ENCODE measurements at regions not wholly inside any gene's neighbourhood (a gene's known extent, or its start where the extent isn't known, plus 50 kb on each side); places are given as distances from the start of the nearest gene placed in this dataset.
"Not testable (repeated sequence)": the region's sequence is repeated elsewhere in the genome, so short reads cannot be mapped to it uniquely, and the experiment has no call there.

- DNase-seq (ENCODE audit: low read depth) = no peak
Observed at GRCh38 chr3:174540116-174540908, 318.8 kb upstream of the NAALADL2 start.

DNA sequence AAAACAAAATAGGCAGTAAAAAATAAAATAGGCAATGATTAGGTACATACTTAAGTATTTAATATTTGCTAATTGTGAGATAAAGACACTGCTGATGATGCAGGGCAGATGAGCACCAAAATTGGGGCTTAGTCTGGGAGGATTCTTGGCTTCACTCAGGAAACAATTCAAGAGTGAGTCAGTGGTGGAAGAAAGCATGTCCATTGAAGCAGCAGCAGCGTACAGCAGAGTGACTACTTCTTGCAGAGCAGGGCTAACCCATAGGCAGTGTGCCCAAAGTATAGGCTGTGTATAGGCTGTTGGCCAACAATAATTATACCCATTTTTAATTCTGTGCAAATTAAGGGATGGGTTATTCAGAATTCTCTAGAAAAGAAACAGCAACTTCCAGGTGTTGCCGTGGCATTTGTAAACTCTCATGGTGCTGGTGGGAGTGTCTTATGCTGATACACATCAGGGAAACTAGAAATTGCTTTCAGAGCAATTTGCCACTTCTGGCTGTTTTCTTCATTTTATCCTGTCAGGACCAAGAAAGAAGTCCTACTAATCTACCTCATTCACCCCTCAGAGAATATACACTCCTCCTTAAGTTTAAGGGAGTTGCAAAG lies 317.3 kb upstream of the NAALADL2 start:
- DNase-seq (ENCODE audit: low read depth) = no peak

DNA sequence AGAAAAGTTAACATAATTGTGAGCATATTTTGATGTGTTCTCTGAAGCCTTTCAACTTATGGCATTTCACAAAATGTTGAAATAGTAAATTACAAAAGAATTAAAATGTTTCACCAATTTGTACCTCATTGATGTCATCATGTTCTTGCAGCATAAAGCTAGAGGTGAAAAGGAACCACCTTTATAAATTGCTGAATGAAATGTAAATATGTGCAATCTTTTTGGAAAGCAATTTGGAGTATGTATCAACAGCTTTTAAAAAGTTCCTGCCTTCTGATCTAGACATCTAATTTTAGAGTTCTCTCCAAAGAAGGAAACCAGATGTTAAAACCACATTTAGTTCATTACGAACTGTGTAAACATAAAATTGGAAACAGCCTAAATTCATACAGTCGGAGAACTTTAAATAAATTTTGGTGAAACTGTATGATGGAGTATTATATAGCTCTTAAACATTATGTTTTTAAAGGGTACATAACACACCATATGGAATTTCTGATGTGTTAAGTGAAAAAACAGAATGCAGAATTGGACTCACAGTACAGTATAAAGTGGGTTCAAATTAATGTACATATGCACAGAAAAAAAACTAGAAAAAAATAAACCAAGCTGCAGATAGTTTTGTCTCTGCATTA lies 311.2 kb upstream of the NAALADL2 start:
- no peak for DNase-seq (ENCODE audit: low read depth)

DNA sequence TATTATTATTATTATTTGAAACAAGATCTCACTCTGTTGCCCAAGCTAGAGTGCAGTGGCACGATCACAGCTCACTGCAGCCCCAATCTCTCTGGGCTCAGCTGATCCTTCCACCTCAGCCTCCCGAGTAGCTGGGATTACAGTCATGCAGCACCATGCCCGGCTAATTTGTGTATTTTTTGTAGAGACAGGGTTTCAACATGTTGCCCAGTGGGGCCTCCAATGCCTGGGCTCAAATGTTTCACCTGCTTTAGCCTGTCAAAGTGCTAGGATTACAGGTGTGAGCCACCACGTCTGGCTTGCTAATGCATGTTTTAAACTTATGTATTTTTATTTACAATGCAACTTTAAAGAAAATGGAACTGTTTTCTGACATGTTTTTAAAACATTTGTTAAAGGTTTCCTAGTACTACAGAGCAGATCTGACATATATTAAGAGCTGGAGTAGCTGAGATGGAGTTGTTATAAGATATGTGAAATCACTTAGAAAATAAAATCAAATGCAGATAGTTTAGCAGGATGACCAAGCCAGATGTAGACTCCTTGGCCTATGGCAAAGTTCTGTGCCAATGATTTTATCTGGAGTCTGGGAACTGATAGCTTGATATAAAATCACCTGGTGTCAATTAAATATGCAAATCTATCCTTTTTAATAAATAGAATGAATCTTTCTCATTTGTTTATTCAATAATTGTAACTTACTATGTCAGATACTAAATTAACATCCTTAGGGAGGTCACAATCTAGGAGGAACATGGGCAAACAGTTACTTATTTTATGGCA lies 310.1 kb upstream of the NAALADL2 start:
- no peak for DNase-seq (ENCODE audit: low read depth)

DNA sequence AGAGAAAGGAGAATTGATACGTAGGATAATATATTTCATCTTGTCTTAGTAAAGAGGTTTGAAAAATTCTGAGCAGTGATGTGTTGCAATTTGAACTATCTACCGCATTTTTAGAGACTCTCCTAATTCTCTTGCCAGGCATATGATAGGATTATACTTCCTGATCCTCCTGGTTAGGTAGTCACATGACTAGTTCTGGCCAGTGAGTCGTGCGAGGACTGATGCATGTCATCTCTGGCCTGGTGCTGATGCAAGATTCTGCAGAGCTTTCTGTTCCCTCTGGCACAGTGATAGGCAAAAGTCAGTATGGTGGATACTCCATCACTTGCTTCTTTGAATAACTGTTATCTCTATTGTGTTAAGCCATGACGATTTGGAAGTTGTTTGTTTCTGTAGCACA lies 277.6 kb upstream of the NAALADL2 start:
- no peak for DNase-seq (ENCODE audit: low read depth)

DNA sequence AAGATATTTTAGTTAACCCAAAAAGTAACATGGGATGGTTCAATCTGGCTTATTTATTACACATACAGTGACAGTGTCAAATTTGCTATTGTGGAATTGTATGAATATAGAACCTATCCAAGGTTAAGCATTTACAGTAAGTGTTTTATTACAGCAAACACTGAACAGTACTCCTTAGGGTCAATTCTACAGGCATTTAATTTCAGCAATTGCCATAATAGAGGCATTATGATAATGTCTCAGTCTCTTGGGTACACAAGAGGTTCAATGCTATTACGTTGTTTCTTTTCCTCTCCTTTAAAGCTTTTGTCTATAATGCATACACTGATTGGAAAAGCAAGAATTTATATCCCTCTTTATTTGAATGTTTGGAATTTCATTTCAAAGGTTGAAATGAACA lies 275.7 kb upstream of the NAALADL2 start:
- no peak for DNase-seq (ENCODE audit: low read depth)

GRCh38 chr3:174587137-174587536 lies 272.0 kb upstream of the NAALADL2 start:
- DNase-seq (ENCODE audit: low read depth) = not testable (repeated sequence)

- no peak for DNase-seq (ENCODE audit: low read depth)
Observed at GRCh38 chr3:174596447-174596982, 262.6 kb upstream of the NAALADL2 start.

DNA sequence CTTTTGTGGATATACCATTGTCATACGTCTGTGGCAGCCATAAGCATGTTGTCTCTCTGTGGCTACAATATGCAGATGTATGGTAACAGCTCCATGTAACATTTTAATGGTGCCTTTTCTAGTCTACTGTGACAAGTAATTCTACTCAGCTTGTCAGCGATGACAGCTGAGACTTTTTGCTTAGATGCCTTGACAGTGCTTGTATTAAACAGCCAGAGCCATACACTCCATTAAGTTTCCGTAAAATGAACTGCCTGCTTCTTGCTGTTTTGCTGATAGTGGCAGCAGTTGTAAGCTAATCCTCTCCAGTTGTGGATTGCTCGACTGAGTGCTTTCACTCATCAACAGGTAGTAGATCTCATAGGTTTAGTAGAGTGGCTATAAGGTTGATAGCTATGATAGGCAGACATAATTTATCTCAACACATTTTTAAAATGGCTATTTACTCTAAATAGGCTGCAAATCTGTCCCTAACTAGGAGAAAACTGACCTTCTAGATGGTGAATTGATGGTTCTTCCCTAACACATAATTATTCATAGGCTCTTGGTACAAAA lies 260.2 kb upstream of the NAALADL2 start:
- no peak for DNase-seq (ENCODE audit: low read depth)

DNA sequence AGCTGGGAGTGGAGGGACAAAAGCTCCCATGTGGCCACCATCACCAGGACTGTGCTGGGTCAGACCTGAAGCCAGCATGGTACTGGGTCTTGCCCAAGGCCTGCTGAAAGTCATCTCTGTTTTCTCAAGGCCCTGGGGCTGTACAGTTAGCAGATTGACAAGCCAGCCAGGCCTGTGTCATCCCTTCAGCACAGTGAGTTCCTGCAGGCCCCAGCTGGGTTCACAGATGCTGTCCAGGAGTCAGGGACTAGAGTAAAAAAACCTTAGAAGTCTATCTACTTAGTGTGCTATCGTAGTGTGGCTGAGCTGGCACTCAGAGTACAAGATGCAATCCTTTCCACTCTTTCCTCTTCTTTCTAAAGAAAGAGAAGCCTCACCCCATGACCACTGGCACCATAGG lies 246.0 kb upstream of the NAALADL2 start:
- DNase-seq (ENCODE audit: low read depth) = no peak

DNA sequence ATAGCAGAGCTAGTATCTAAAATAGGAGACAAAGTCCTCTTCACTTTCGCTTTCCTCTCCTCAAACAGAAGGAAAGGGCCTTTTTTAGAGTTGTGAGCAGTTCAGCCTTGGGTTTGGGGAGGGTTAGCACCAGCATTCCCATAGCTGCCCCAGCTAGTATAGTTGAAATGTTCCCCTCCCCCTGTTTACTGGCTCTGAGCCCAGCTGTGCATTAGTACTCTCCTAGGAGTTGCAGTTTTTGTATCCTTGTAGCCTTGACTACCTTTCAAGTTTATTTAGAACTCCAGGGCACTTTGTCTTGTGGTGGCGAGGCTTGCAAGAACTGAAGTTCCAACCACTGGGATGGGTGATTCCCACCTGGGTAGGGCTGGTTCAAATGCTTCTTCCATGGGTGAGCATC lies 245.1 kb upstream of the NAALADL2 start:
- DNase-seq (ENCODE audit: low read depth) = no peak

DNA sequence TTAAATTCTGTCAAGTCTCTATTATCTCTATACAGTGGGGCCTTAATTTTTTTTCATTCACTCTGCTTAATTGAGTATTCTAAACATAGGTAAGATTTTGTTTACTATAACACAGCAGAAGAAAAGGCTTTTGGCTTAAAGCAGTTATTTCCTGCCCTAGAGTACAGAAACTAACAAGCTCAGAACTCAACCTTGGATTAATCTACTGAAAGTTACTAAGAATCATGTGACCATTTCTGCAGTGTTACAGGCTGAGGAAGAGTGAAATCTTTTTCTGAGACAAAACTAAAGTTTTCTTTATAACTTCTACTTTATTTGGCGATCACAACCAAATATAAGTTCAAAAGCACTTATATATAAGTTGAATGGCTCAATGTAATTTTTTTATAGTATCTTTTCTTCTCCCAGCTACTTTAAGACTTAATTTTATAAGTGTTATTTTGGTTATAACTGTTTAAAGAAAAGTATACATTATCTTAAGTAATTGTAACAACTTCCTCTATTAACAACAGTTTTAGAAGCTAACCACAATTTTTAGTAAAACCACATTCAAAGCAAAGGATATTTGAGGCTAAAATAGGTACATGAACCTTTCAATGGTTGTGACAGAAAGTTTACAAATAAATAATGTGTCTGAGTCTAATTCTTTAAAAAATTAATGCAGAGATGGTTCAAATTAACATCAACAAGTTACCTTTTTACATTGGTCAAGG lies 240.6 kb upstream of the NAALADL2 start:
- DNase-seq (ENCODE audit: low read depth) = no peak

GRCh38 chr3:174619239-174619638 lies 239.9 kb upstream of the NAALADL2 start:
- no peak for DNase-seq (ENCODE audit: low read depth)

DNA sequence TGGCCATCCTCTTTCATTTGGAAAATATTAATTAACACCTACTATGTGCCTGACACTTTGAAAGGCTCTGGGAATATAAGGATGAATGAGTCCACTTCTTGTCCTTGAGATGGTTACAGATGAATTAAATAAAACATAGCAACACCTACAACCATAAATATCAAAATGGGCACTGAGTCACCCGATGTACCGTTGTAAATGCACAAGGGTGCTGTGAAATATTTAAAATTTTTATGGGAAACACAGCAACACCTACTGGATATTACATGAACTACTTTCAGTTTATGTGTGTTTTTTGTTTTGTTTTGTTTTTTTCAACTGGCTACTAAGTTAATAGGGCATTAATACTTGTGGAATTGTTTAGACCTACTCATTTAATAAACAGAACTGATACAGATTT lies 239.0 kb upstream of the NAALADL2 start:
- DNase-seq (ENCODE audit: low read depth) = no peak

DNA sequence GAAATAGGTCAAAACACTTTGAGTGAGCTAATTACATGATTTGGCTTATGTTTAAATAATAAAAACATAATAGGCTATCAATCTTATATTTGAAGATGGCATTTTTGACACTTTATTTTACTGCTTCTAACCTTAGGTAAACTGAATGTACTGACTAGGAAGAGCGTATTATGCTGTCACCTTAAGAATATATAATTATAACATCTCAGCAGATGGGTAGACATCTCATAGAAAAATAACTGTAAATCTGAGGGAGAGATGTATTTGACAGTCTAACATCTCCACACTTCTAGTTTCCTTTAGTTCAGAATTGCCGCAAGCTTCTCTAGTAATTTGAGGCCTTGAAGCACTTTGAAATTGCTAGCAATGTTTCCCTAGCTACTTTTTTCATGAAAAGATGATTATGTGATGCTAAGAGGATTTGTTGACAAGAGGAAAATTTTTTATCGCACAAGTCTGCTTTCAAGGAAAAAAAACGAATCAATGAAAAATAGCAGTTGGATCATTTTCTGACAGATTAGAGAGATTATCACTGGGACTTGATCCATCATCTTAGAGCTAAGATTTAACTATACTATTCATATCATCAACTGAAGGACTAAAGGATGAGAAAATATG lies 238.2 kb upstream of the NAALADL2 start:
- no peak for DNase-seq (ENCODE audit: low read depth)

- DNase-seq (ENCODE audit: low read depth) = no peak
Observed at GRCh38 chr3:174633342-174633741, 225.8 kb upstream of the NAALADL2 start.

- no peak for DNase-seq (ENCODE audit: low read depth)
Observed at GRCh38 chr3:174636451-174636850, 222.7 kb upstream of the NAALADL2 start.

- DNase-seq (ENCODE audit: low read depth) = no peak
Observed at GRCh38 chr3:174639406-174639805, 219.7 kb upstream of the NAALADL2 start.

- DNase-seq (ENCODE audit: low read depth) = no peak
Observed at GRCh38 chr3:174639970-174640369, 219.2 kb upstream of the NAALADL2 start.

DNA sequence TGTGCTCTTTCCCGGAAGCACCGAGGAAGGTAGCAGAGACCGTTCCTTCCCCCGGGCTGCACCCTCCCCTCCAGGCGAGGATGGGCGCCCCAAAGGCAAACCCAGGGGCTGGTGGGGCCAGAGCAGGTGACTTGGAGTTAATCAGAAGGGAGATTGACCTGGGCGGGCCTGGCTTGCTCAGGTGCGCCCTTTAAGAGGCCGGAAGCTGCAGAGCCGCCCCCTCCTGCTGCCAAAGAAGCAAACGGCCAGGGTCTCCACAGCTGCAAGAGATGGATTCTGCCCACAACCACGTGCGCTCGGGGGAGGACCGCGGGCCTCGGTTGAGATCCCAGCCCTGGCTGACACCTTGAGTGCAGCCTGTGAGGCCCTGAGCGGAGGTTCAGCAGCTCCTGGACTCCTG lies 218.2 kb upstream of the NAALADL2 start:
- DNase-seq (ENCODE audit: low read depth) = no peak

DNA sequence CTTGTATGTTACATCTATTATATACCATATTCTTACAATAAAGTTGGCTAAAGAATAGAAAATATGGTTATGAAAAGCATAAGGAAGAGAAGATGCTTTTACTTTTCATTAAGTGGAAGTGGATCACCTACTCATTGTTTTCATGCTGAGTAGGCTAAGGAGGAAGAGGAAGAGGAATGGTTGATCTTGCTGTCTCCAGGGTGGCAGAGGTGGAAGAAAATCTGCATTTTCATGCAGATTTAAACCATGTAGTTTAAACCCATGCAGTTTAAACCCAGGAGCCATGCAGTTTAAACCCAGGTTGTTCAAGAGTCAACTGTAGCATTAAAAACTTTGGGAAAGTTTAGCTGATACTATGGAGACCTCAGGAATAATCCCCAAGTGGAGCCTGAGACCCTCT lies 214.8 kb upstream of the NAALADL2 start:
- DNase-seq (ENCODE audit: low read depth) = no peak
